K562 (cell line): ENCODE measurements at regions not wholly inside any gene's neighbourhood (a gene's known extent, or its start where the extent isn't known, plus 50 kb on each side); places are given as distances from the start of the nearest gene placed in this dataset.

Source experiments
- ATAC-seq: fragments of 200-7000 bp; cut with Tn5 transposase; 3 replicates; pipeline ENCODE4 v1.9.1; 2020; ENCODE audit warnings: moderate library complexity
- BruUV-seq: library from RNA; stranded (reverse); fragments of 400-500 nt; replicated peaks from 2 replicates; lab custom pipeline; 2021; lab: Mats Ljungman, UMichigan
- CTCF ChIA-PET: fragments of 300-600 bp; formaldehyde crosslinking; extraction: SDS; loops from one replicate; lab custom pipeline; 2021; ENCODE audit warnings: low intra/inter-chr PET ratio; lab: Yijun Ruan, JAX
- POLR2A ChIA-PET: fragments of 300-600, 350-650 bp; sonication (Branson Sonifier 250); formaldehyde crosslinking; extraction: SDS; loops from one replicate; lab custom pipeline; 2021; ENCODE audit warnings: antibody characterized with exemption, inconsistent platforms; lab: Yijun Ruan, JAX
- DNase-seq, 4 experiments: peaks; one replicate each; pipeline versions ENCODE4 v3.0.0 to v3.0.0-alpha.2; 2011 to 2018; ENCODE audit warnings: low spot score in 3 of 4, mixed read lengths in 3 of 4; ENCODE audit errors: extremely low read depth in 1 of 4
- FAIRE-seq: peaks from 2 replicates; lab custom pipeline; 2011; peaks lifted over from hg19 to GRCh38; lab: Jason Lieb, UNC
- H2AFZ ChIP-seq: 2 replicates; pipeline ENCODE4 v1.6.0; 2011; ENCODE audit warnings: low read depth, low read length, control low read depth, inconsistent platforms
- H3K27ac ChIP-seq: fragments of 200-600 bp; 3 replicates; pipeline ENCODE4 v1.8.0; 2011; ENCODE audit warnings: low read depth, mild to moderate bottlenecking, control low read depth, inconsistent platforms, low read length, moderate library complexity, mixed read lengths; ENCODE audit errors: extremely low read depth
- H3K27me3 ChIP-seq, 2 experiments: fragments of 300-600 bp in 1 of 2; 2 replicates in 1 of 2; 3 replicates in 1 of 2; pipeline versions ENCODE4 v1.6.0 to v1.8.0; 2011; ENCODE audit warnings: inconsistent platforms in 2 of 2, low read length in 2 of 2, mild to moderate bottlenecking in 1 of 2, mixed read lengths in 1 of 2, moderate library complexity in 1 of 2; ENCODE audit not compliant: control insufficient read depth in 2 of 2, insufficient read depth in 2 of 2
- H3K36me3 ChIP-seq: fragments of 300-600 bp; 3 replicates; pipeline ENCODE4 v1.8.0; 2011; ENCODE audit warnings: mild to moderate bottlenecking, low read length, inconsistent platforms; ENCODE audit not compliant: control insufficient read depth, insufficient read depth
- H3K4me1 ChIP-seq, 2 experiments: fragments of 200-600 bp in 1 of 2; replicated peaks in 1 of 2; 2 replicates in 1 of 2; 3 replicates in 1 of 2; pipeline versions ENCODE4 v1.5.1 to v1.8.0; 2011; ENCODE audit warnings: inconsistent platforms in 2 of 2, low read length in 2 of 2, mild to moderate bottlenecking in 1 of 2, mixed read lengths in 1 of 2, moderate library complexity in 1 of 2; ENCODE audit not compliant: control insufficient read depth in 2 of 2, insufficient read depth in 2 of 2
- H3K4me2 ChIP-seq: 2 replicates; pipeline ENCODE4 v1.6.1; 2011; ENCODE audit warnings: low read length, control low read depth, inconsistent platforms, mixed read lengths; ENCODE audit not compliant: insufficient read depth
- H3K4me3 ChIP-seq: fragments of 200-600 bp; sonication (generic), shearing (Covaris generic); 2 replicates; pipeline ENCODE4 v1.5.1; 2016; ENCODE audit warnings: control low read depth, inconsistent platforms
- H3K79me2 ChIP-seq: fragments of 200-600 bp; 3 replicates; pipeline ENCODE4 v1.8.0; 2011; ENCODE audit warnings: low read length, inconsistent platforms; ENCODE audit not compliant: control insufficient read depth, insufficient read depth
- H3K9ac ChIP-seq, 2 experiments: 2 replicates each; pipeline versions ENCODE4 v1.6.0 to v1.6.1; 2011; ENCODE audit warnings: low read depth in 2 of 2, low read length in 2 of 2, control low read depth in 1 of 2, inconsistent platforms in 1 of 2, mild to moderate bottlenecking in 1 of 2, mixed read lengths in 1 of 2; ENCODE audit not compliant: insufficient read depth in 1 of 2
- H3K9me1 ChIP-seq: one replicate; pipeline ENCODE4 v1.6.0; 2011; ENCODE audit warnings: inconsistent platforms, mild to moderate bottlenecking, low read length, moderate library complexity; ENCODE audit not compliant: control insufficient read depth, insufficient read depth
- H3K9me3 ChIP-seq: replicated peaks from 2 replicates; pipeline ENCODE4 v1.5.1; 2011; ENCODE audit warnings: low read depth, low read length, inconsistent platforms; ENCODE audit not compliant: control insufficient read depth, insufficient read depth
- H4K20me1 ChIP-seq: replicated peaks from 2 replicates; pipeline ENCODE4 v1.6.1; 2011; ENCODE audit warnings: low read length, inconsistent platforms, mixed read lengths; ENCODE audit not compliant: control insufficient read depth, insufficient read depth
- ARID1B ChIP-seq: fragments of 450-650 bp; IDR thresholded peaks from 2 replicates; pipeline ENCODE4 v1.6.1; 2016; ENCODE audit warnings: antibody characterized with exemption, mild to moderate bottlenecking, inconsistent platforms
- ARID4B ChIP-seq: sonication (generic); formaldehyde crosslinking; IDR thresholded peaks from 2 replicates; pipeline ENCODE4 v1.8.0; 2022; ENCODE audit warnings: mild to moderate bottlenecking, missing genetic modification reagents
- CAMTA2 ChIP-seq: fragments of 250-450 bp; sonication (Bioruptor Pico); conservative IDR thresholded peaks from 2 replicates; pipeline ENCODE4 v1.5.1; 2022
- KLF16 ChIP-seq: IDR thresholded peaks from 2 replicates; pipeline ENCODE4 v1.6.1; 2016; ENCODE audit warnings: antibody characterized with exemption
- NFYB ChIP-seq: IDR thresholded peaks from 2 replicates; pipeline ENCODE4 v1.6.1; 2011; ENCODE audit warnings: mild to moderate bottlenecking, moderate library complexity; ENCODE audit not compliant: insufficient read length; ENCODE audit errors: extremely low read depth
- RBM22 ChIP-seq: fragments of 200-400 bp; formaldehyde crosslinking; IDR thresholded peaks from 2 replicates; pipeline ENCODE4 v1.6.1; 2018; ENCODE audit warnings: low read length, low read depth; ENCODE audit not compliant: poor library complexity, severe bottlenecking
- RFX7 ChIP-seq: fragments of 250-450 bp; sonication (Bioruptor Pico); IDR thresholded peaks from 2 replicates; pipeline ENCODE4 v1.5.1; 2021; ENCODE audit warnings: mild to moderate bottlenecking
- TRIM25 ChIP-seq: fragments of 450-650 bp; IDR thresholded peaks from 2 replicates; pipeline ENCODE4 v1.7.0; 2016; ENCODE audit warnings: borderline replicate concordance
- ZFX ChIP-seq: sonication (generic); formaldehyde crosslinking; IDR thresholded peaks from 2 replicates; pipeline ENCODE4 v1.8.0; 2022; ENCODE audit warnings: mild to moderate bottlenecking, missing genetic modification reagents, moderate library complexity
- ZNF133 ChIP-seq: fragments of 250-450 bp; sonication (Bioruptor Pico); IDR thresholded peaks from 2 replicates; pipeline ENCODE4 v1.4.0; 2020; ENCODE audit warnings: mild to moderate bottlenecking
- WGBS: fragments of 100-300 bp; shearing (Covaris generic); methylation state at CpG from one replicate; pipeline ENCODE4 v1.1.6; 2016; ENCODE audit warnings: low coverage, mixed read lengths; ENCODE audit not compliant: insufficient coverage; ENCODE audit errors: missing lambda C conversion rate; 5-methylcytosine and 5-hydroxymethylcytosine counted together
- in situ Hi-C: fragments of 300-500 bp; cut with MboI; formaldehyde crosslinking; loops from 4 replicates; pipeline ENCODE4 v1.15.0; 2018; ENCODE audit warnings: inconsistent platforms, mixed read lengths
- intact Hi-C: fragments of 100-400 bp; cut with micrococcal nuclease; formaldehyde crosslinking; loops from 2 replicates; pipeline ENCODE4 v1.14.2; 2022
- TF ChIP-seq, protein P1 (sequence below): fragments of 250-450 bp; sonication (Bioruptor Pico); IDR thresholded peaks from 2 replicates; pipeline ENCODE4 v1.9.0; 2021; ENCODE audit warnings: mild to moderate bottlenecking

DNA sequence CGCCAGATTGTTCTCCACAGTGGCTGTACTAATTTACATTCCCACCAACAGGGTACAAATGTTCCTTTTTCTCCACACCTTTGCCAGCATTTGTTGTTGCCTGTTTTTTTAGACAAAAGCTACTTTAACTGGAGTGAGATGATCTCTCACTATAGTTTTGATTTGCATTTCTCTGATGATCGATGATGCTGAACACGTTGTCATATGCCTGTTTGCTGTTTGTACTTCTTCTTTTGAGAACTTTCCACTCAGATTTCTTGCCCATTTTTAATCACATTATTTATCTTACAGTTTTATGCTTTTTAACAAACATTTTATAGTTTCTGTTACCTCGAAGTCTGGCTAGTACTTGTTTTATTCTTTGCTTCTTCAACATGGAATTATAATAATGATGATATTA, 643.7 kb upstream of the ALCAM start:
- Histone ChIP-seq H3K9ac (no peak overlapping the region), H3K36me3 (no peaks in the 10 kb centered on the region), H3K27ac (no peak overlapping the region), H3K9me3 (no peaks in the 10 kb centered on the region), H3K4me3 (no peak overlapping the region), H3K79me2 (no peaks in the 10 kb centered on the region), H3K4me2 (no peak overlapping the region), H2AFZ (no peak overlapping the region), H3K4me1 (no peaks in the 10 kb centered on the region), H3K9me1 (no peaks in the 10 kb centered on the region), H4K20me1 (no peaks in the 10 kb centered on the region), H3K27me3 (no peaks in the 10 kb centered on the region)
- in situ Hi-C loops, result no loop called here
- ATAC-seq (no peak), DNase-seq (no peak), FAIRE-seq (no peak)
- intact Hi-C loops, result no loop called here
- BruUV-seq, result no TSS peak
- POLR2A ChIA-PET, result no interaction called here
- CTCF ChIA-PET, result no interaction called here
- 0% methylated on average over 4 of the region's 4 CpGs for WGBS
- no peak for TF ChIP-seq TRIM25
- no peak for TF ChIP-seq ARID1B
- TF ChIP-seq ARID4B, result no peak
- TF ChIP-seq ZNF133 (CRISPR knock-in tag), result no peak
- TF ChIP-seq RFX7, result no peak
- TF ChIP-seq KLF16, result no peak
- TF ChIP-seq ZFX (CRISPR knock-in tag), result no peak
- TF ChIP-seq, protein P1, sequence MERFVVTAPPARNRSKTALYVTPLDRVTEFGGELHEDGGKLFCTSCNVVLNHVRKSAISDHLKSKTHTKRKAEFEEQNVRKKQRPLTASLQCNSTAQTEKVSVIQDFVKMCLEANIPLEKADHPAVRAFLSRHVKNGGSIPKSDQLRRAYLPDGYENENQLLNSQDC (CRISPR knock-in tag), result no peak
- TF ChIP-seq CAMTA2, result no peak
- TF ChIP-seq NFYB, result no peak
- TF ChIP-seq RBM22, result no peak
